ENCODE measurements at regions not wholly inside any gene's neighbourhood (a gene's known extent, or its start where the extent isn't known, plus 50 kb on each side); places are given as distances from the start of the nearest gene placed in this dataset.

DNA sequence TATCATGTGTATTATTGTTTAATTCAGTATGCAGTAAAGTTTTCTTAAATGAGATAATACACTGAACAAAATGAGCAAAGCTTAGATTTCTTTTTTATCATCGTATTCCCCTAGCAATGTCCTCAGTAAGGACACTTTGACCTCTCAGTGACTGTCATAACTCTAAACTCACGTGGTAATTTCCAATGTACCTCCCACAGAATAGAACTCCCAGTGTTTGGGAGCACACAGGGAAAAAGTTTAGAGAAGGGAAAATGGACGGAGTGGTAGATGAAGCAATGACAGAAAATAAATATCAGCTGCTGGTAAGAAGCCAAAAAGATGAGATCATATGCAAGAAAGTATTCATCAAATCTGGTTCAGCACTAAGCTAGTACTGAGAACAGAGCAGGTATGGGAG, 758.6 kb upstream of the KCND2 start:
- TF ChIP-seq EZH2phosphoT487 (IDR thresholded peaks at IDR 0.05; ENCODE audit: low read depth) = no peak
- TF ChIP-seq, protein P1, sequence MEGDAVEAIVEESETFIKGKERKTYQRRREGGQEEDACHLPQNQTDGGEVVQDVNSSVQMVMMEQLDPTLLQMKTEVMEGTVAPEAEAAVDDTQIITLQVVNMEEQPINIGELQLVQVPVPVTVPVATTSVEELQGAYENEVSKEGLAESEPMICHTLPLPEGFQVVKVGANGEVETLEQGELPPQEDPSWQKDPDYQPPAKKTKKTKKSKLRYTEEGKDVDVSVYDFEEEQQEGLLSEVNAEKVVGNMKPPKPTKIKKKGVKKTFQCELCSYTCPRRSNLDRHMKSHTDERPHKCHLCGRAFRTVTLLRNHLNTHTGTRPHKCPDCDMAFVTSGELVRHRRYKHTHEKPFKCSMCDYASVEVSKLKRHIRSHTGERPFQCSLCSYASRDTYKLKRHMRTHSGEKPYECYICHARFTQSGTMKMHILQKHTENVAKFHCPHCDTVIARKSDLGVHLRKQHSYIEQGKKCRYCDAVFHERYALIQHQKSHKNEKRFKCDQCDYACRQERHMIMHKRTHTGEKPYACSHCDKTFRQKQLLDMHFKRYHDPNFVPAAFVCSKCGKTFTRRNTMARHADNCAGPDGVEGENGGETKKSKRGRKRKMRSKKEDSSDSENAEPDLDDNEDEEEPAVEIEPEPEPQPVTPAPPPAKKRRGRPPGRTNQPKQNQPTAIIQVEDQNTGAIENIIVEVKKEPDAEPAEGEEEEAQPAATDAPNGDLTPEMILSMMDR (IDR thresholded peaks at IDR 0.05; ENCODE audit: low read depth, low read length) = no peak
- no peaks in the 10 kb centered on the region for H3K79me2 ChIP-seq (ENCODE audit: low read length)

DNA sequence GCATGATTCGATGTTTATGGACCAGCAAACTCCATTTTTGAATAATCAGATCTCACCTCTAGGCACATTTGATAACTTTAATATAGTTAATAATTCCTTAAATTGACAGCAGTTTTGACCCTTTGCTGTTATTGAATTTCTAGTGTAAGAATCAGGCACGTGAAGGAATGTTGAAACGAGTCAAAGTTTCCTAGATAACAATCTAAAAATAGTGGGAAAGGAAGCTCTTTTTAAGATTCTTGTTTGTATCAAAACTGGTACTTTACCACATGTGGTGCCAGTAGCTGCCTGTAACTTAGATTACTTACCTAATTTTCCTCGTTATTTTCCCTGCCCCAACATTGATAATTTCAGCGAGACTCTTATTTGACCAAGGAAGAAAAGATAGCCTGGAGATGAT, 757.8 kb upstream of the KCND2 start:
- H3K36me3 ChIP-seq (replicated peaks; ENCODE audit: low read depth, low read length) = no peaks in the 10 kb centered on the region
- H3K27me3 ChIP-seq (ENCODE audit: low read depth, low read length) = no peaks in the 10 kb centered on the region
- H3K9me3 ChIP-seq (ENCODE audit: insufficient read depth, low read length) = no peaks in the 10 kb centered on the region
- H3K4me2 ChIP-seq (ENCODE audit: low read length) = no peak overlapping the region
- TF ChIP-seq, protein P1 (IDR thresholded peaks at IDR 0.05; ENCODE audit: low read depth, low read length) = no peak
- TF ChIP-seq EZH2phosphoT487 (IDR thresholded peaks at IDR 0.05; ENCODE audit: low read depth) = no peak
- H3K4me1 ChIP-seq (ENCODE audit: low read length) = no peaks in the 10 kb centered on the region
- H2AFZ ChIP-seq (ENCODE audit: low read depth, low read length) = no peak overlapping the region
- H3K79me2 ChIP-seq (ENCODE audit: low read length) = no peaks in the 10 kb centered on the region
- no peaks in the 10 kb centered on the region for H4K20me1 ChIP-seq (ENCODE audit: insufficient read depth, low read length)
- no peak overlapping the region for H3K9ac ChIP-seq (ENCODE audit: low read length)
- H3K4me3 ChIP-seq (ENCODE audit: low read length) = no peak overlapping the region
- no peak overlapping the region for H3K27ac ChIP-seq (ENCODE audit: low read length)

More for the DNA sequence above, 758.6 kb upstream of the KCND2 start:
- no peak overlapping the region for H3K9ac ChIP-seq (ENCODE audit: low read length)
- H4K20me1 ChIP-seq (ENCODE audit: insufficient read depth, low read length) = no peaks in the 10 kb centered on the region
- no peaks in the 10 kb centered on the region for H3K4me1 ChIP-seq (ENCODE audit: low read length)
- no peak overlapping the region for H3K4me2 ChIP-seq (ENCODE audit: low read length)
- no peak overlapping the region for H3K4me3 ChIP-seq (ENCODE audit: low read length)
- H3K27ac ChIP-seq (ENCODE audit: low read length) = no peak overlapping the region
- no peaks in the 10 kb centered on the region for H3K27me3 ChIP-seq (ENCODE audit: low read depth, low read length)
- H3K9me3 ChIP-seq (ENCODE audit: insufficient read depth, low read length) = no peaks in the 10 kb centered on the region
- H3K36me3 ChIP-seq (replicated peaks; ENCODE audit: low read depth, low read length) = no peaks in the 10 kb centered on the region
- no peak overlapping the region for H2AFZ ChIP-seq (ENCODE audit: low read depth, low read length)

DNA sequence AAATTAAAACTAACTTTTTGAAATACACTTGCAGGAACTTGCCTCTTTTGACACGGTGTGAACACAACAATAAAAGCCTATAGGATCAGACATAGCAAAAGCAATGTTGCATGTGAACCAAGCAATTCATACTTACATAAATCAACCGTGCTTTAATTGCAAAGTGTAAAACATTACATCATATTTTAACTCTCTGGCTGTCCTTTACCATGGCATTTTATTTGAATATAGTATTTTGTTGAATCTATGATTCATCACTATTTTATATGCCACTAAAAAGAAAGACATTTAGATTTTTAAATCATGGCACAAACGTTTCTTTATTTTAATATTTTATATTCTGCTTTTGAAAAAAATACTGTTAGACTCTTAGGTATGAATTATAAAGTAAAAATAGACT, 757.0 kb upstream of the KCND2 start:
- no peak overlapping the region for H3K4me2 ChIP-seq (ENCODE audit: low read length)
- no peaks in the 10 kb centered on the region for H3K27me3 ChIP-seq (ENCODE audit: low read depth, low read length)
- TF ChIP-seq, protein P1 (IDR thresholded peaks at IDR 0.05; ENCODE audit: low read depth, low read length) = no peak
- no peak for TF ChIP-seq EZH2phosphoT487 (IDR thresholded peaks at IDR 0.05; ENCODE audit: low read depth)
- H3K27ac ChIP-seq (ENCODE audit: low read length) = no peak overlapping the region
- H3K79me2 ChIP-seq (ENCODE audit: low read length) = no peaks in the 10 kb centered on the region
- H3K9ac ChIP-seq (ENCODE audit: low read length) = no peak overlapping the region
- H3K4me1 ChIP-seq (ENCODE audit: low read length) = no peaks in the 10 kb centered on the region
- H3K9me3 ChIP-seq (ENCODE audit: insufficient read depth, low read length) = no peaks in the 10 kb centered on the region
- no peak overlapping the region for H2AFZ ChIP-seq (ENCODE audit: low read depth, low read length)
- no peaks in the 10 kb centered on the region for H3K36me3 ChIP-seq (replicated peaks; ENCODE audit: low read depth, low read length)
- no peaks in the 10 kb centered on the region for H4K20me1 ChIP-seq (ENCODE audit: insufficient read depth, low read length)
- H3K4me3 ChIP-seq (ENCODE audit: low read length) = no peak overlapping the region

DNA sequence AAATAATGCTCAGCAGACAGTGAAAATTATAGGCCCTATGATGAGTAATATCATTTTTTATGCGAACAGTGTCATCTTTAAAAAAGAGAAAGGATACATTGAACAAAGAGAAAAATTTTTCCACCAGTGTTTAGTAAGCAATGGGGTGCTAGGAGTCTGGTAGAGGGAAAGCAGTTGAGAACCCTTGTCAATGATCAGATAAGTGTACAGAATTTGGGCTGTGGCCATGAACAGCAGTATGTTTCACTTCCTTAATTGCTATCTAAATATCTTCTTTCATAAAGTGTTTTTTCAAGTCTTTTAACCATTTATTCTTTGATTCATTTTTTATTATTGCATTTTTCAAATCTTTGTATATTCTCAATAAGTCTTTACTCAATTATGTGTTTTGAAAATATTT, 750.7 kb upstream of the KCND2 start:
- no peak overlapping the region for H3K4me2 ChIP-seq (ENCODE audit: low read length)
- peaks cover 3% of the 10 kb centered on the region; the same call in 1 of the 2 replicates for H3K4me1 ChIP-seq (ENCODE audit: low read length)
- H3K9me3 ChIP-seq (ENCODE audit: insufficient read depth, low read length) = no peaks in the 10 kb centered on the region
- no peaks in the 10 kb centered on the region for H3K36me3 ChIP-seq (replicated peaks; ENCODE audit: low read depth, low read length)
- no peak overlapping the region for H3K27ac ChIP-seq (ENCODE audit: low read length)
- TF ChIP-seq EZH2phosphoT487 (IDR thresholded peaks at IDR 0.05; ENCODE audit: low read depth) = no peak
- TF ChIP-seq, protein P1 (IDR thresholded peaks at IDR 0.05; ENCODE audit: low read depth, low read length) = no peak
- no peaks in the 10 kb centered on the region for H4K20me1 ChIP-seq (ENCODE audit: insufficient read depth, low read length)
- no peak overlapping the region for H2AFZ ChIP-seq (ENCODE audit: low read depth, low read length)
- no peak overlapping the region for H3K4me3 ChIP-seq (ENCODE audit: low read length)
- H3K27me3 ChIP-seq (ENCODE audit: low read depth, low read length) = no peaks in the 10 kb centered on the region
- no peak overlapping the region for H3K9ac ChIP-seq (ENCODE audit: low read length)
- no peaks in the 10 kb centered on the region for H3K79me2 ChIP-seq (ENCODE audit: low read length)

Measured in OCI-LY3 (cell line).